ENCODE measurements at regions not wholly inside any gene's neighbourhood (a gene's known extent, or its start where the extent isn't known, plus 50 kb on each side); places are given as distances from the start of the nearest gene placed in this dataset.

GRCh38 chr5:84673785-84674184, 289.1 kb upstream of the EDIL3 start:
- ATAC-seq (ENCODE audit: low read depth) (no peak), DNase-seq (ENCODE audit: low spot score) (no peak)
- no peaks in the 10 kb centered on the region for H3K4me1 ChIP-seq (ENCODE audit: insufficient read depth, poor library complexity, severe bottlenecking)
- H3K27ac ChIP-seq (ENCODE audit: poor library complexity, severe bottlenecking) = no peak overlapping the region
- no peaks in the 10 kb centered on the region for H3K27me3 ChIP-seq (ENCODE audit: insufficient read depth, poor library complexity, severe bottlenecking)
- no peak overlapping the region for H3K4me3 ChIP-seq (ENCODE audit: severe bottlenecking)
- H3K9me3 ChIP-seq (ENCODE audit: severe bottlenecking) = peaks cover 3% of the 10 kb centered on the region
- TF ChIP-seq CTCF (IDR thresholded peaks at IDR 0.05; ENCODE audit: poor library complexity, severe bottlenecking) = no peak
- no peaks in the 10 kb centered on the region for H3K36me3 ChIP-seq (ENCODE audit: low read depth)

- no peaks in the 10 kb centered on the region for H3K27me3 ChIP-seq (ENCODE audit: insufficient read depth, poor library complexity, severe bottlenecking)
- no peaks in the 10 kb centered on the region for H3K9me3 ChIP-seq (ENCODE audit: severe bottlenecking)
- no peaks in the 10 kb centered on the region for H3K4me1 ChIP-seq (ENCODE audit: insufficient read depth, poor library complexity, severe bottlenecking)
- H3K36me3 ChIP-seq (ENCODE audit: low read depth) = no peaks in the 10 kb centered on the region
- ATAC-seq (ENCODE audit: low read depth) (no peak), DNase-seq (ENCODE audit: low spot score) (no peak)
- no peak overlapping the region for H3K4me3 ChIP-seq (ENCODE audit: severe bottlenecking)
- no peak for TF ChIP-seq CTCF (IDR thresholded peaks at IDR 0.05; ENCODE audit: poor library complexity, severe bottlenecking)
- H3K27ac ChIP-seq (ENCODE audit: poor library complexity, severe bottlenecking) = no peak overlapping the region
These were observed 282.9 kb upstream of the EDIL3 start for GRCh38 chr5:84667576-84667975.

GRCh38 chr5:84650429-84650828, 265.7 kb upstream of the EDIL3 start:
- ATAC-seq (ENCODE audit: low read depth) (no peak), DNase-seq (ENCODE audit: low spot score) (no peak)
- Histone ChIP-seq H3K27me3 (ENCODE audit: insufficient read depth, poor library complexity, severe bottlenecking) (peaks cover 13% of the 10 kb centered on the region), H3K4me3 (ENCODE audit: severe bottlenecking) (no peak overlapping the region), H3K9me3 (ENCODE audit: severe bottlenecking) (no peaks in the 10 kb centered on the region), H3K36me3 (ENCODE audit: low read depth) (no peaks in the 10 kb centered on the region), H3K27ac (ENCODE audit: poor library complexity, severe bottlenecking) (no peak overlapping the region), H3K4me1 (ENCODE audit: insufficient read depth, poor library complexity, severe bottlenecking) (no peaks in the 10 kb centered on the region)
- no peak for TF ChIP-seq CTCF (IDR thresholded peaks at IDR 0.05; ENCODE audit: poor library complexity, severe bottlenecking)

GRCh38 chr5:84647581-84647980, 262.9 kb upstream of the EDIL3 start:
- no peak for TF ChIP-seq CTCF (IDR thresholded peaks at IDR 0.05; ENCODE audit: poor library complexity, severe bottlenecking)
- H3K4me3 ChIP-seq (ENCODE audit: severe bottlenecking) = no peak overlapping the region
- no peak overlapping the region for H3K27ac ChIP-seq (ENCODE audit: poor library complexity, severe bottlenecking)
- peaks cover 13% of the 10 kb centered on the region for H3K27me3 ChIP-seq (ENCODE audit: insufficient read depth, poor library complexity, severe bottlenecking)
- no peaks in the 10 kb centered on the region for H3K4me1 ChIP-seq (ENCODE audit: insufficient read depth, poor library complexity, severe bottlenecking)
- ATAC-seq (ENCODE audit: low read depth) (no peak), DNase-seq (ENCODE audit: low spot score) (no peak)
- no peaks in the 10 kb centered on the region for H3K36me3 ChIP-seq (ENCODE audit: low read depth)
- no peaks in the 10 kb centered on the region for H3K9me3 ChIP-seq (ENCODE audit: severe bottlenecking)

GRCh38 chr5:84642795-84643194, 258.1 kb upstream of the EDIL3 start:
- DNase-seq (ENCODE audit: low spot score) = no peak
- H3K4me1 ChIP-seq (ENCODE audit: insufficient read depth, poor library complexity, severe bottlenecking) = no peaks in the 10 kb centered on the region
- no peak overlapping the region for H3K27ac ChIP-seq (ENCODE audit: poor library complexity, severe bottlenecking)
- H3K4me3 ChIP-seq (ENCODE audit: severe bottlenecking) = no peak overlapping the region
- H3K9me3 ChIP-seq (ENCODE audit: severe bottlenecking) = no peaks in the 10 kb centered on the region
- no peak for TF ChIP-seq CTCF (IDR thresholded peaks at IDR 0.05; ENCODE audit: poor library complexity, severe bottlenecking)
- no peaks in the 10 kb centered on the region for H3K36me3 ChIP-seq (ENCODE audit: low read depth)
- H3K27me3 ChIP-seq (ENCODE audit: insufficient read depth, poor library complexity, severe bottlenecking) = no peaks in the 10 kb centered on the region
- ATAC-seq (ENCODE audit: low read depth) = peak; percentile 71
